DOHH2 (cell line): ENCODE measurements at regions not wholly inside any gene's neighbourhood (a gene's known extent, or its start where the extent isn't known, plus 50 kb on each side); places are given as distances from the start of the nearest gene placed in this dataset.

Experiments used
- H3F3A ChIP-seq: fragments of 200-600 bp; sonication (generic), shearing (Covaris generic); 2 replicates; pipeline ENCODE4 v1.6.0; 2016; ENCODE audit warnings: antibody characterized with exemption, mild to moderate bottlenecking; ENCODE audit not compliant: control insufficient read depth, insufficient read depth
- H3K27ac ChIP-seq: fragments of 200-600 bp; sonication (generic); 2 replicates; pipeline ENCODE4 v1.5.1; 2014; ENCODE audit warnings: low read depth, mild to moderate bottlenecking, low read length, moderate library complexity
- H3K27me3 ChIP-seq: fragments of 200-600 bp; sonication (generic); 2 replicates; pipeline ENCODE4 v1.6.1; 2014; ENCODE audit warnings: mild to moderate bottlenecking, low read length, mixed read lengths; ENCODE audit not compliant: control insufficient read depth
- H3K36me3 ChIP-seq: fragments of 200-600 bp; sonication (generic); 2 replicates; pipeline ENCODE4 v1.6.1; 2014; ENCODE audit warnings: mild to moderate bottlenecking, low read length, moderate library complexity, mixed read lengths; ENCODE audit not compliant: control insufficient read depth
- H3K4me1 ChIP-seq: fragments of 200-600 bp; sonication (generic); 2 replicates; pipeline ENCODE4 v1.6.1; 2014; ENCODE audit warnings: mild to moderate bottlenecking, low read length, mixed read lengths; ENCODE audit not compliant: control insufficient read depth
- H3K4me2 ChIP-seq: fragments of 200-600 bp; sonication (generic); 2 replicates; pipeline ENCODE4 v1.6.0; 2014; ENCODE audit warnings: mild to moderate bottlenecking, low read length, moderate library complexity
- H3K4me3 ChIP-seq: fragments of 200-600 bp; sonication (generic); 2 replicates; pipeline ENCODE4 v1.5.1; 2014; ENCODE audit warnings: mild to moderate bottlenecking, low read length, mixed read lengths
- H3K79me2 ChIP-seq: fragments of 200-600 bp; sonication (generic); 2 replicates; pipeline ENCODE4 v1.6.1; 2014; ENCODE audit warnings: mild to moderate bottlenecking, low read length, mixed read lengths; ENCODE audit not compliant: control insufficient read depth
- H3K9me2 ChIP-seq: fragments of 200-600 bp; sonication (generic); replicated peaks from 2 replicates; pipeline ENCODE4 v1.6.1; 2014; ENCODE audit warnings: mild to moderate bottlenecking, low read length, mixed read lengths; ENCODE audit not compliant: control insufficient read depth
- H3K9me3 ChIP-seq: fragments of 200-600 bp; sonication (generic); 2 replicates; pipeline ENCODE4 v1.6.1; 2014; ENCODE audit warnings: antibody characterized with exemption, low read length, mixed read lengths; ENCODE audit not compliant: control insufficient read depth, insufficient read depth
- H4K20me1 ChIP-seq: fragments of 200-600 bp; sonication (generic); 2 replicates; pipeline ENCODE4 v1.6.0; 2014; ENCODE audit warnings: low read depth, mild to moderate bottlenecking, antibody characterized with exemption, low read length, moderate library complexity; ENCODE audit not compliant: control insufficient read depth, insufficient read depth
- EZH2phosphoT487 ChIP-seq: fragments of 200-600 bp; sonication (generic); IDR thresholded peaks from 2 replicates; pipeline ENCODE4 v1.6.1; 2017; ENCODE audit warnings: borderline replicate concordance, mild to moderate bottlenecking, antibody characterized with exemption, low read length, moderate library complexity, mixed read lengths
- TF ChIP-seq, protein P1 (sequence below): fragments of 200-600 bp; sonication (generic); IDR thresholded peaks from one replicate; pipeline ENCODE4 v1.5.1; 2014; ENCODE audit warnings: antibody characterized with exemption, mild to moderate bottlenecking, low read depth, low read length; ENCODE audit not compliant: poor library complexity, severe bottlenecking

DNA sequence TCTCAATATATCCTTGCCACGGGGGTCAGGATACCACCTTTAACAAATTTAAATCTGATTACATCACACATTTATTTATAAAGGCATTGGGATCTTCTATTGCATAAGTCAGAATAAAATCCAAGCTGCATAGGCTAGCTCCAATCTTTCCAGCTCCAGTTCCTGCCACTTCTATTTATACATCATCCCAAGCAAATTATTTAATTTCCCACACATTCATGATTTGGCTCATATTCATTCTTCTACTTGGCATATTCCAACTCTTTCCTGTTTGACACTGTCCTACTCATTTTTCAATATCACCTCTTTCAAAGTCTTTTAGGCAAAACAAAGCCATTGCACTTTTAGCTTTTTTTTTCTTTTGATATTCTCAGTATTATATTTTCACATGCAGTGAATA is 579.0 kb upstream of the FZD8 start:
- Histone ChIP-seq H3K4me1 (no peaks in the 10 kb centered on the region), H3K4me3 (no peak overlapping the region), H3K79me2 (no peaks in the 10 kb centered on the region), H3K4me2 (no peak overlapping the region), H3K27ac (no peak overlapping the region), H3F3A (no peaks in the 10 kb centered on the region), H3K27me3 (no peaks in the 10 kb centered on the region), H4K20me1 (no peaks in the 10 kb centered on the region), H3K9me2 (no peaks in the 10 kb centered on the region), H3K9me3 (no peaks in the 10 kb centered on the region), H3K36me3 (no peaks in the 10 kb centered on the region)
- TF ChIP-seq EZH2phosphoT487: no peak

DNA sequence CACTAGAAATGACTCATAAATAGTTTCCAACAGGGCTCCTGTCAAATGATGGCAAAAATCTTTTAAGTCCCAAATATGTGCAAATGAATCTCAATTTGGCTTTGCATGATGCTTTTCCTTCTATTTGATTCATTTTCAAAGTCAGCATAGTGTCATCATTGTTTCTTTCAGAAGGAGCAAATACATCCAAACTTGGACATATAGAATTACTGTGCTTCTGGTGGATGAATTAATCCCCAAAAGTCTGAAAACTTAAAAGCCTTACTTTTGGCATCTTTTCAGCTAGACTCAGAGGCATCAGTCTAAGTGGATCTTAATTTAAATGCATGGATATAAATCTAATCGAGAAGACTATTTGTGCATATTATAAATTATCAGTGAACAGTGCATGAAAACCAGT is 578.1 kb upstream of the FZD8 start:
- Histone ChIP-seq H3K9me2 (no peaks in the 10 kb centered on the region), H3K27ac (no peak overlapping the region), H3K9me3 (no peaks in the 10 kb centered on the region), H3K4me2 (no peak overlapping the region), H4K20me1 (no peaks in the 10 kb centered on the region), H3K27me3 (no peaks in the 10 kb centered on the region), H3K4me3 (no peak overlapping the region), H3F3A (no peaks in the 10 kb centered on the region), H3K4me1 (no peaks in the 10 kb centered on the region), H3K36me3 (no peaks in the 10 kb centered on the region), H3K79me2 (no peaks in the 10 kb centered on the region)
- TF ChIP-seq, protein P1, sequence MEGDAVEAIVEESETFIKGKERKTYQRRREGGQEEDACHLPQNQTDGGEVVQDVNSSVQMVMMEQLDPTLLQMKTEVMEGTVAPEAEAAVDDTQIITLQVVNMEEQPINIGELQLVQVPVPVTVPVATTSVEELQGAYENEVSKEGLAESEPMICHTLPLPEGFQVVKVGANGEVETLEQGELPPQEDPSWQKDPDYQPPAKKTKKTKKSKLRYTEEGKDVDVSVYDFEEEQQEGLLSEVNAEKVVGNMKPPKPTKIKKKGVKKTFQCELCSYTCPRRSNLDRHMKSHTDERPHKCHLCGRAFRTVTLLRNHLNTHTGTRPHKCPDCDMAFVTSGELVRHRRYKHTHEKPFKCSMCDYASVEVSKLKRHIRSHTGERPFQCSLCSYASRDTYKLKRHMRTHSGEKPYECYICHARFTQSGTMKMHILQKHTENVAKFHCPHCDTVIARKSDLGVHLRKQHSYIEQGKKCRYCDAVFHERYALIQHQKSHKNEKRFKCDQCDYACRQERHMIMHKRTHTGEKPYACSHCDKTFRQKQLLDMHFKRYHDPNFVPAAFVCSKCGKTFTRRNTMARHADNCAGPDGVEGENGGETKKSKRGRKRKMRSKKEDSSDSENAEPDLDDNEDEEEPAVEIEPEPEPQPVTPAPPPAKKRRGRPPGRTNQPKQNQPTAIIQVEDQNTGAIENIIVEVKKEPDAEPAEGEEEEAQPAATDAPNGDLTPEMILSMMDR: no peak
- no peak for TF ChIP-seq EZH2phosphoT487

DNA sequence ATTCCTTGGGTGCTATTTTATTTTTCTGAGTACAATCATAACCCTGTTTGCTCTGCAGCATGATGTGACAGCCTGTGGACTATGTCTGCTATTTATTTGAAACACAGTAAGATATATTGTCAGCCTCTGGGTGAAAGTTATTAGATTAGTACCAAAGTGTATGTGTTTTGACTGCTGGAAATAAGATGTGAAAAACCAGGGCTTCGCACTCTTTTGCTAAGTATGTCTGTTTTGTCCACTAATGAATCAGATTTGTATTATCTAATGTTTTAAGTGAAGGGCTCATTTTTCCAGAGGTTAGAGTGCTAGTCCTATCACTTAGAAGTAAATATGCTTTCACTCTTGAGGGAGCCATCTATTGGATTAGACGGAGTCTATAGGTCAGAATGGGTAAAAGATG is 569.8 kb upstream of the FZD8 start:
- Histone ChIP-seq H3K27ac (no peak overlapping the region), H3K4me3 (no peak overlapping the region), H3K9me3 (no peaks in the 10 kb centered on the region), H4K20me1 (no peaks in the 10 kb centered on the region), H3K36me3 (no peaks in the 10 kb centered on the region), H3K9me2 (no peaks in the 10 kb centered on the region), H3K4me2 (no peak overlapping the region), H3K27me3 (no peaks in the 10 kb centered on the region), H3K4me1 (no peaks in the 10 kb centered on the region), H3F3A (no peaks in the 10 kb centered on the region), H3K79me2 (no peaks in the 10 kb centered on the region)
- no peak for TF ChIP-seq EZH2phosphoT487

DNA sequence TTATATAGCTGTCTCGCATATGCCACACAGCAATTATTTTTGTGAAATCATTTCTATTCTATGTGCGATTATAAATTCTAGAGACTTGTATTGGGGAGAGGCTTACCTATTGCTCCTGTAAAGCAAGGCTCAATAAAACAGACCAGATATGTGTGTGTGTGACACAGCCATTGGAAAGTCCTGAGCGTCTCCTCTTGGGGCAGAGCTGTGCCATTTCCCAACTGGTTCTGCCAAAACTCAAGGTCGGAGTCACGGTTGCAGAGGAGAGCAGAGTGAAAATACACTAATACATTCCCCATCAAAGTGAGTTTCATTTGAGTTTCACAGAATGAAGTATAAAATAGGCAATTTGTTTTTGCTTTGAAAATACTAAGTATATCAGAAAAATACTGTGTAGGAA is 567.4 kb upstream of the FZD8 start:
- Histone ChIP-seq H3K9me3 (no peaks in the 10 kb centered on the region), H3K4me1 (no peaks in the 10 kb centered on the region), H3K79me2 (no peaks in the 10 kb centered on the region), H3F3A (no peaks in the 10 kb centered on the region), H3K27ac (no peak overlapping the region), H3K4me3 (no peak overlapping the region), H3K27me3 (no peaks in the 10 kb centered on the region), H4K20me1 (no peaks in the 10 kb centered on the region), H3K36me3 (no peaks in the 10 kb centered on the region), H3K9me2 (no peaks in the 10 kb centered on the region), H3K4me2 (no peak overlapping the region)
- TF ChIP-seq, protein P1: no peak
- no peak for TF ChIP-seq EZH2phosphoT487
